SU-DHL-6 (cell line): ENCODE measurements at regions not wholly inside any gene's neighbourhood (a gene's known extent, or its start where the extent isn't known, plus 50 kb on each side); places are given as distances from the start of the nearest gene placed in this dataset.

Source experiments
- H2AFZ ChIP-seq: fragments of 200-600 bp; sonication (generic); 2 replicates; pipeline ENCODE4 v1.6.1; 2014; ENCODE audit warnings: low read depth, mild to moderate bottlenecking, moderate library complexity, mixed read lengths, antibody characterized with exemption, low read length; ENCODE audit not compliant: severe bottlenecking
- H3F3A ChIP-seq: fragments of 200-600 bp; shearing (Covaris generic); 2 replicates; pipeline ENCODE4 v1.6.0; 2016; ENCODE audit warnings: antibody characterized with exemption, mild to moderate bottlenecking; ENCODE audit not compliant: insufficient read depth
- H3K27ac ChIP-seq: fragments of 200-600 bp; sonication (generic); 2 replicates; pipeline ENCODE4 v1.5.1; 2016; ENCODE audit warnings: low read depth, mild to moderate bottlenecking, low read length, moderate library complexity, mixed read lengths
- H3K27me3 ChIP-seq: fragments of 200-600 bp; sonication (generic), shearing (Covaris generic); 2 replicates; pipeline ENCODE4 v1.6.0; 2014; ENCODE audit warnings: mild to moderate bottlenecking, low read length
- H3K36me3 ChIP-seq: fragments of 200-600 bp; sonication (generic); 2 replicates; pipeline ENCODE4 v1.6.1; 2014; ENCODE audit warnings: mild to moderate bottlenecking, low read length, mixed read lengths
- H3K4me2 ChIP-seq: fragments of 300-600, 200-600 bp; shearing (Covaris generic), sonication (generic); 2 replicates; pipeline ENCODE4 v1.6.0; 2014; ENCODE audit warnings: low read length, low read depth, mild to moderate bottlenecking; ENCODE audit not compliant: poor library complexity, severe bottlenecking
- H3K4me3 ChIP-seq: fragments of 200-600 bp; sonication (generic); 2 replicates; pipeline ENCODE4 v1.5.1; 2014; ENCODE audit warnings: antibody characterized with exemption, low read length, mild to moderate bottlenecking, mixed read lengths; ENCODE audit not compliant: insufficient read depth, poor library complexity, severe bottlenecking
- H3K79me2 ChIP-seq: fragments of 200-600 bp; sonication (generic); 2 replicates; pipeline ENCODE4 v1.6.1; 2014; ENCODE audit warnings: mild to moderate bottlenecking, low read length, moderate library complexity; ENCODE audit not compliant: insufficient read depth
- H3K9ac ChIP-seq: fragments of 200-600 bp; sonication (generic); 2 replicates; pipeline ENCODE4 v1.7.0; 2014; ENCODE audit warnings: mild to moderate bottlenecking, low read length
- H3K9me2 ChIP-seq: fragments of 200-600 bp; sonication (generic); replicated peaks from 2 replicates; pipeline ENCODE4 v1.6.1; 2014; ENCODE audit warnings: low read length; ENCODE audit not compliant: insufficient read depth
- H3K9me3 ChIP-seq: fragments of 200-600 bp; sonication (generic); 2 replicates; pipeline ENCODE4 v1.6.1; 2014; ENCODE audit warnings: low read length, mixed read lengths; ENCODE audit not compliant: insufficient read depth
- H4K20me1 ChIP-seq: fragments of 200-600 bp; sonication (generic); 2 replicates; pipeline ENCODE4 v1.6.1; 2014; ENCODE audit warnings: low read depth, mild to moderate bottlenecking, antibody characterized with exemption, low read length, moderate library complexity, mixed read lengths
- CTCF ChIP-seq: fragments of 200-600 bp; sonication (generic); IDR thresholded peaks from one replicate; pipeline ENCODE4 v1.5.1; 2017; ENCODE audit warnings: antibody characterized with exemption, mild to moderate bottlenecking, low read length, moderate library complexity; ENCODE audit not compliant: insufficient read depth, poor library complexity, severe bottlenecking
- EZH2phosphoT487 ChIP-seq: fragments of 200-600 bp; sonication (generic), shearing (Covaris generic); conservative IDR thresholded peaks from 2 replicates; pipeline ENCODE4 v1.6.1; 2018; ENCODE audit warnings: mild to moderate bottlenecking, antibody characterized with exemption, low read length, moderate library complexity, mixed read lengths

GRCh38 chr7:47045207-47046051, 536.5 kb downstream of the TNS3 start:
- Histone ChIP-seq H3K27ac (no peak overlapping the region), H3K9me2 (no peaks in the 10 kb centered on the region), H3K4me2 (no peak overlapping the region), H3F3A (no peaks in the 10 kb centered on the region), H3K4me3 (no peak overlapping the region), H2AFZ (no peak overlapping the region), H3K27me3 (no peaks in the 10 kb centered on the region), H4K20me1 (no peaks in the 10 kb centered on the region), H3K79me2 (no peaks in the 10 kb centered on the region), H3K9me3 (no peaks in the 10 kb centered on the region), H3K9ac (no peak overlapping the region), H3K36me3 (no peaks in the 10 kb centered on the region)
- TF ChIP-seq EZH2phosphoT487 (no peak), CTCF (no peak)

GRCh38 chr7:47044625-47045024, 537.3 kb downstream of the TNS3 start:
- Histone ChIP-seq H3F3A (no peaks in the 10 kb centered on the region), H3K36me3 (no peaks in the 10 kb centered on the region), H3K4me3 (no peak overlapping the region), H4K20me1 (no peaks in the 10 kb centered on the region), H3K9me3 (no peaks in the 10 kb centered on the region), H3K4me2 (no peak overlapping the region), H3K27ac (no peak overlapping the region), H3K9me2 (no peaks in the 10 kb centered on the region), H3K9ac (no peak overlapping the region), H3K27me3 (no peaks in the 10 kb centered on the region), H3K79me2 (no peaks in the 10 kb centered on the region), H2AFZ (no peak overlapping the region)
- TF ChIP-seq CTCF, result no peak
- TF ChIP-seq EZH2phosphoT487, result no peak

- no peak overlapping the region for H3K9ac ChIP-seq
- no peaks in the 10 kb centered on the region for H3F3A ChIP-seq
- TF ChIP-seq CTCF (no peak), EZH2phosphoT487 (no peak)
- H3K27me3 ChIP-seq, result no peaks in the 10 kb centered on the region
- no peaks in the 10 kb centered on the region for H3K79me2 ChIP-seq
- H3K27ac ChIP-seq, result no peak overlapping the region
- no peak overlapping the region for H3K4me2 ChIP-seq
- no peak overlapping the region for H2AFZ ChIP-seq
- no peaks in the 10 kb centered on the region for H3K9me3 ChIP-seq
- no peak overlapping the region for H3K4me3 ChIP-seq
- no peaks in the 10 kb centered on the region for H3K9me2 ChIP-seq
- no peaks in the 10 kb centered on the region for H4K20me1 ChIP-seq
- no peaks in the 10 kb centered on the region for H3K36me3 ChIP-seq
These were observed 538.6 kb downstream of the TNS3 start for GRCh38 chr7:47043304-47043703.
